ENCODE measurements at regions not wholly inside any gene's neighbourhood (a gene's known extent, or its start where the extent isn't known, plus 50 kb on each side); places are given as distances from the start of the nearest gene placed in this dataset.

DNA sequence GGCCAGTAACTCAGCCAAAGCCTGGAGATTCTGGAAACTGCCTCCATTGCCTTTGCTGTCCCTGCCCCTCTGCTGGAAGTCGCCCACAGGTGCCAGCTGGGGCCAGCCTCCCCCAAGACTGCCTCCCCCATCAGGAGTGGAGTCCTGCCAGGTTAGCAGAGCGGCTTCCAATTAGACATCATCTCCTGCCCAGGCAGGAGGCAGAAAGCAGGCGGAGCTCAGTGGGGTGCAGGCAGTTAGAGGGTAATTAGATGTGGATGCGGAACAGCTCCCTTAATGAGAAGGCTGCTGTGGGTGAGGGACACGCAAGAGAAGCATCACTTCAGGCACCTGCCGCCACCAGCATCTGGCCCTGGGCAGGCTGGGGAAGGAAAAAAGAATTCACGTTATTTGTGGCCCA, 90.9 kb upstream of the TP53I11 start:
- no TSS peak for BruUV-seq (replicated peaks)
- Histone ChIP-seq H3K9ac (replicated peaks; ENCODE audit: extremely low read depth, insufficient read depth, low read length) (no peak overlapping the region), H3K27ac (ENCODE audit: insufficient read depth, low read depth, low read length) (no peak overlapping the region), H3K36me3 (ENCODE audit: control insufficient read depth in 2 of 2, extremely low read depth in 1 of 2, insufficient read depth in 2 of 2, low read length in 2 of 2) (no peaks in the 10 kb centered on the region), H3K9me1 (replicated peaks; ENCODE audit: control insufficient read depth, extremely low read depth, insufficient read depth, low read length) (no peaks in the 10 kb centered on the region), H3K4me1 (ENCODE audit: control insufficient read depth, extremely low read depth, insufficient read depth, low read length) (peaks cover 7% of the 10 kb centered on the region), H3K9me3 (replicated peaks; ENCODE audit: control insufficient read depth, insufficient read depth, low read length) (no peaks in the 10 kb centered on the region), H4K20me1 (replicated peaks; ENCODE audit: control insufficient read depth, extremely low read depth, insufficient read depth, low read length) (no peaks in the 10 kb centered on the region), H3K4me2 (ENCODE audit: insufficient read depth, low read length) (no peak overlapping the region), H3K27me3 (ENCODE audit: control insufficient read depth in 2 of 2, insufficient read depth in 2 of 2, low read length in 2 of 2) (peaks cover 0 to 3% of the 10 kb centered on the region in 2 experiments), H3K4me3 (replicated peaks in 1 of 3; ENCODE audit: insufficient read depth in 1 of 3, low read depth in 1 of 3, low read length in 3 of 3) (no peak overlapping the region), H2AFZ (ENCODE audit: low read depth, low read length) (no peak overlapping the region), H3K79me2 (ENCODE audit: control insufficient read depth, insufficient read depth, low read length) (no peaks in the 10 kb centered on the region)
- dilution Hi-C loops (cut with MboI; ENCODE audit: extremely low pct_ligation_motif_present, low sequenced_read_pairs) (no loop called here), intact Hi-C loops (cut with micrococcal nuclease) (no loop called here)
- FAIRE-seq (no peak), DNase-seq (ENCODE audit: low read depth, low spot score) (no peak)
- POLR2A ChIA-PET = no interaction called here
- CTCF ChIA-PET = interaction anchor here (1.1 to 1.8 kb wide), 3 partner anchors 11 to 91 kb away, joined by 3 to 4 read pairs (median 3); partner anchors contain the start of gene TP53I11
- no peak for TF ChIP-seq FOS (IDR thresholded peaks at IDR 0.05; ENCODE audit: borderline replicate concordance, insufficient read depth, low read length)
- TF ChIP-seq JUN (IDR thresholded peaks at IDR 0.05; ENCODE audit: borderline replicate concordance, insufficient read depth, insufficient read length, low read depth) = no peak
- TF ChIP-seq POLR2AphosphoS5 (IDR thresholded peaks at IDR 0.05; ENCODE audit: insufficient read depth, low read depth, low read length) = no peak
- TF ChIP-seq, protein P1, sequence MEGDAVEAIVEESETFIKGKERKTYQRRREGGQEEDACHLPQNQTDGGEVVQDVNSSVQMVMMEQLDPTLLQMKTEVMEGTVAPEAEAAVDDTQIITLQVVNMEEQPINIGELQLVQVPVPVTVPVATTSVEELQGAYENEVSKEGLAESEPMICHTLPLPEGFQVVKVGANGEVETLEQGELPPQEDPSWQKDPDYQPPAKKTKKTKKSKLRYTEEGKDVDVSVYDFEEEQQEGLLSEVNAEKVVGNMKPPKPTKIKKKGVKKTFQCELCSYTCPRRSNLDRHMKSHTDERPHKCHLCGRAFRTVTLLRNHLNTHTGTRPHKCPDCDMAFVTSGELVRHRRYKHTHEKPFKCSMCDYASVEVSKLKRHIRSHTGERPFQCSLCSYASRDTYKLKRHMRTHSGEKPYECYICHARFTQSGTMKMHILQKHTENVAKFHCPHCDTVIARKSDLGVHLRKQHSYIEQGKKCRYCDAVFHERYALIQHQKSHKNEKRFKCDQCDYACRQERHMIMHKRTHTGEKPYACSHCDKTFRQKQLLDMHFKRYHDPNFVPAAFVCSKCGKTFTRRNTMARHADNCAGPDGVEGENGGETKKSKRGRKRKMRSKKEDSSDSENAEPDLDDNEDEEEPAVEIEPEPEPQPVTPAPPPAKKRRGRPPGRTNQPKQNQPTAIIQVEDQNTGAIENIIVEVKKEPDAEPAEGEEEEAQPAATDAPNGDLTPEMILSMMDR (IDR thresholded peaks at IDR 0.05; ENCODE audit: extremely low read depth in 1 of 2, insufficient read depth in 1 of 2, low read depth in 1 of 2, low read length in 2 of 2) = no peak
- no peak for TF ChIP-seq POLR2A (IDR thresholded peaks at IDR 0.05; ENCODE audit: low read depth, low read length)
- TF ChIP-seq EZH2 (IDR thresholded peaks at IDR 0.05; ENCODE audit: borderline replicate concordance, low read depth, low read length, severe bottlenecking) = no peak
- TF ChIP-seq, protein P2, sequence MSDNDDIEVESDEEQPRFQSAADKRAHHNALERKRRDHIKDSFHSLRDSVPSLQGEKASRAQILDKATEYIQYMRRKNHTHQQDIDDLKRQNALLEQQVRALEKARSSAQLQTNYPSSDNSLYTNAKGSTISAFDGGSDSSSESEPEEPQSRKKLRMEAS (IDR thresholded peaks at IDR 0.05; ENCODE audit: insufficient read depth, insufficient read length) = no peak
- TF ChIP-seq GATA2 (IDR thresholded peaks at IDR 0.05; ENCODE audit: insufficient read depth, insufficient read length, low read depth, low read length) = no peak
- TF ChIP-seq MYC (IDR thresholded peaks at IDR 0.05; ENCODE audit: low read depth, low read length) = no peak
